Ureter (tissue), 1 donor: ENCODE measurements at regions not wholly inside any gene's neighbourhood (a gene's known extent, or its start where the extent isn't known, plus 50 kb on each side); places are given as distances from the start of the nearest gene placed in this dataset.

ENCODE experiments used
- DNase-seq: peaks from one replicate; pipeline ENCODE4 v3.0.0-alpha.2; 2020; ENCODE audit warnings: low spot score
- donor health status: DM: yes; HTN: yes; CAD: no.

DNA sequence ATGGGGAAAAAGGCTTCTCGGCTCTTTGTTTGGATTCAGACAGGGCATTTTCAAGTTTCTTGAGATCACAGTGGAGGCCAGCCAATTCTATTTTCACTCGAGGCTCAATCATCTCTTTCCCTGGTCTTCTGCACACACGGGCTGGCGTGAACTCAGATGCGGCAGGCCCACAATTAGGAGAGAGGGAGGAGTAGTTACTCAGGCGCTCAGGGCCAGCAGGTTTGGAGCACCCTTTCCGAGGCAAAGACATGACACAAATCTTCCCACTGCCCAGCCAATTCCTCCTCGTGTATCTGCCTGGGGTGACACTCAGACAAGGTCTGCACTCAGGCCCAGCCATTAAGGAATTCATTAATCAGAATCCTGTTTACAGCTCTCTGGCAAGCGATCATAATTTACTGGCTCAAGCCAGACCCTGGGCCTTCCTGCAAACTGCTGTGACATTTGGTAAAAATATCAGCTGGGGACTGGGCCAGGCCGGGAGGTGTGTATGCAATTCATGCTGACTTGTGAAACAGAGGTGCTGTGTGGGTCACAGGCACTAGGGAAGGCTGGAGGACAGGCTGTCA, 68.1 kb upstream of the TLE3 start:
- no peak for DNase-seq

DNA sequence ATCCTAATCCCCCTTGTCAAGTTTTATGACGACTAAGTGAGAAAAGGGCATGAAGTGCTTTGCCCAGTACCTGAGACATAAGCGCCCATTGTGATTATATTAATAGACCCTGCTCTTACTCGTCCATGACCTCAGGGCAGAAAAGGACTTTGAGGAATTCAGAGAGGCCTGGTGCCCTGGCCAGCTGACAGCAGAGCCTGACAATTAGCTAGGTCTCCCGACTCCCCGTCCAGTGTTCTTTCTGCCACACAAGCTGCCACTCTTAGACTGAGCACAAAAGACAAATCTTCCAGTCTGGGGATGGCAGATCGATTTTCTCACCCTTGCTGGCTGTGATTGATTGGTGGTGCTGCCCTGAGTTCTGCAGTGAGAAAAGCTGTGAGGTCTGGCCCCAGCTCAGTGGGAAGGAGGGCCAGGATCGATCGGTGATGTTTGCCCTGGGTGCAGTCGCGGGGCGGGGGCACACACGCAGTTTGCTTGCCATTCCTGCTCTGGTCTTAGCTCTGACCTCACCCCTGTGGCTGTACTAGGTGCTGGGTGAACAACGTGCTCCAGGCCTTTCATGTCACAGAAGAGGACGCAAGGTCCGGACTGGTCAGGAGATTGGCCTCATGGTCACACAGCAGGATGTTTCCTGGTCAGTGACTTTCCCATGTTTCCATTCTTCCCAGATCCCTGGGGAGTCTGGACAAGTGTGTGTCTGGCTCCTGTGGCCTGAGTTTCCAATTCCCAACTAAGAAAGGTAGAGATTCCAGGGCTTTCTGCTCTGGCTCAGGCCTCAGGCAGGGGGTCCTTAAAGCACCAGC, 67.4 kb upstream of the TLE3 start:
- DNase-seq: no peak

GRCh38 chr15:70164156-70164900, 66.6 kb upstream of the TLE3 start:
- DNase-seq: no peak

DNA sequence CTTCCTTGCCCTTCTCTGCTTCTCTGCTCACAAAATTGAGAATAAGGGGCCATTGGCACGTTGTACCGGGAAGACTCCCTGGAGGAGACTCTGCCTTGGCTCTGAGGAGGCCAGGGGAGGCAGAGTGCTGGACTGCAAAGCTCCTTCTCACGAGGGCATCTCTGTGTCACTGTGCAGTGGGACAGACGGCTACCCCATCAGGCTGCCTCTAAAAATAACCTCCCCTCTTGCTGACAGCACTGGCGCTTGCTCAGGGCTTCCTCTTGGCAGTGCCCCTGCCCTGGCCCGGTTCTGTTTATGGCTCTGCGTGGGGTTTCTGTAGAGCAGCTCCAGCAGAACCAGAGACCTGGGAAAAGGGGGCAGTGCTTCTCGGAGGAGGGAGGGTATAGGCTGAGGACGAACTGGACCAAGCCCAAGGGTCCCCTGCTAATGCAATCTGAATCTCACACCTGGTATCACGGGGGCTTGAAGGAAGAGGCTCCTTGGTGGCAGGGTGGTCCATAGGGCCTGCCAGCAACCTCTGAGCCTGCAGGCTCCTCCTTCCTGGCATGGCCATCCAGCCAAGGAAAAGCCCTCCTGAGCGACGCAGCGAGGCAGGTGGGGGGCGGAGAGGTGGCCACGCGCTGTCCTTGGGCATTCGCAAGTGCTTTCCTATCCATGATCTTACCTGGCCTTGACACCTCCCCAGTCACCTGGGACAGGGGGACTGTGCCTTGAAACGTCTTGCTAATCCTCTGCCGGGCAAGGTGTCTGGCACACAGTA, 63.3 kb upstream of the TLE3 start:
- DNase-seq: no peak

DNA sequence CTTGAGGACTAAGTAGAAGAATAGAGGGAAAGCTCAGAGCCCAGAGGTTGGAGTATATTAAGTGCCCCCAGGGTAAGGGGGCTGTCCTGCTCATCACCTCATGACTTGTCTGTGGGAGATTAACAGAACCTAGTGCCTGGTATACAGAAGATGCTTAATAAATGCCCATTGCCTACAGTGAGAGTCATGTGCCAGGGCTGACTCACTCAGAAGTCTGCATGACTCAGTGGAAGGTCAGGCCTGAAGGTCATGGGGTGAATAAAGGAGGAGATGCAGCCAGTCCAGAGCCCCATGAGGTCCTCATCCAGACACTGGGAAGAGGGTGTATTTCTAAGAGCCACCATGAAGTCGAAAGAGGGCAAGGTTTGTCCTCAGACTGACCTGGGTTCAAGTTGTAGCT, 62.5 kb upstream of the TLE3 start:
- no peak for DNase-seq

DNA sequence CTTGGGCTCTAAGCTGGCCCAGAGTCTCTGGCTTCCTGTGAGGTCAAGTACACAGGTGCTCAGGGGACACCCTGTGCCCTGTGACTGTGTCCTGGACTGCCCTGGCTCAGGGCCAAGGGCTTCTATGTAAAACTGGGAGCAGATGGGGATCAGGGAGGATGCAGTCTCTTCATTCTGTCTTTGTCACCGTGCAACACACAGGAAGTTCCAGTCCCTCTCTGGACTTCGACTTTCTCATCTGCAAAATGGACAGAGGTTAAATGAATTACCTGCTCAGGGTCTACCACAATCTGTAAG, 61.9 kb upstream of the TLE3 start:
- DNase-seq: no peak

DNA sequence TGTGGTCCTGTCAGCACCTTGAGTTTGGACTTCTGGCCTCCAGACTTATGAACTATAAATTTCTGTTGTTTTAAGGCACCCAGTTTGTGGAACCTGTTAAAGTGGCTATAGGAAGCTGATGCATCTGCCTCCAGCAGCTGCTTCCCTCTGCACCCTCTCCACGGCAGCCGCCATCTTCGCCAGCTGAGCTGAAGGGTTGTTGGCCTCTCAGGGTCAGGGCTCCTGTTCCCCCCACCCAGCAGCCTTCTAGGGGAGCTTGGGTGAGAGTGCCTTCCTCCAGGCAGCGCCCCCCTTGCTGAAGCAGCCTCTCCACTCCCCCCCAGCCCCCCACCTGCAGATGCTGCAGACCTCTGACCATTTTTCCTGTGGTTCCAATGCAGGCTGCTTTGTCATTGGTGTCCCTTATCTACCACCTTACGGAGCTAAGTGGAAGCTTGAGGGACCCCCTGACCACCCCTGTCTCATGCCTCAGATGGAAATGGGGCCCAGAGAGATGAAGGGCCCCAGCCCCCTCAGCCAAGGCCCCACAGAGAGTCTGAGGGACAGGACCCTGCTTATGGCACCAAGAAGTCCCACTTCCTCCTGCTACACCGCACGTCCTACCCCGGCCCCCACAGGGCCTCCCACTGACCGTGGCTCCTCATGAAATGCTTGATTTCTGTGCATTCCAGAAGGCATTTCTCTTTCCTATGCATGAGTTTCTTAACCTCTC, 61.4 kb upstream of the TLE3 start:
- no peak for DNase-seq

- no peak for DNase-seq
Measured at GRCh38 chr15:70158309-70159000, 60.7 kb upstream of the TLE3 start.

GRCh38 chr15:70156671-70157271, 59.1 kb upstream of the TLE3 start:
- no peak for DNase-seq

- DNase-seq: no peak
Measured at GRCh38 chr15:70154718-70155347, 57.1 kb upstream of the TLE3 start.

- DNase-seq: no peak
Measured at GRCh38 chr15:70153921-70154717, 56.4 kb upstream of the TLE3 start.

DNA sequence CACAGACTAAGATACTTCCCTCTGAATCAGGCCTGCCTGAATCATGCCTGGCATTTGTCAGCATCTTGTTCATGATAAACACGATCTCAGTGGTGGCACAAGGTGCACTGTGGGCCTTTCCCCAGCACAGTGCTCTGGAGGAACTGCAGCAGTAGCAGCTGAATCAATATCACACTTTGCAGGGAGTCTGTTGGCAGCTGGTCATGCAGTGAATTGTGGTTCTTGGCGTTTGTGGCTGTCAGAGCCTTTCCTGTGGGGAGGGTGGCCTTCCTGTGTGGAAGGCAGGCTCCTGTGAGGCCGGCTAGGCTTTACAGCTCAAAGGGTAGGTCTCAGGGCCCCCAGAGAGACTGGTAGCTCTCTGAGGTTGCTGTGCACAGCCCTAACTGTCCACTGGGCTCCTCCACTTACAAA, 54.4 kb upstream of the TLE3 start:
- no peak for DNase-seq

DNA sequence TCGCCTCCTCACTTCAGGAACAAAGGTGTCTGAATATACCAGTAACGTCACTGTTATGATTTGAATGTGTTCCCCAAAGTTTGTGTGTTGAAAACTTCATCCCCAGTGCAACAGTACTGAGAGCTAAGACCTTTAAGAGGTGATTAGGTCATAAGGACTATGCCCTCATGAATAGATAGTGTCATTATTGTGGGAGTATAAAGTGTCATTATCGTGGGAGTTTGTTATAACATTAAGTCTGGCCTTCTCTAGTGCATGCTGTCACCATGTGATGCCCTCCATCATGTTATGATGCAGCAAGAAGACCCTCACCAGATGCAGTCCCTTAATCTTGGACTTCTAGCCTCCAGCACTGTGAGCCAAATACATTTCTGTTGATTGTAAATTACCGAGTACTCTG, 53.7 kb upstream of the TLE3 start:
- DNase-seq: no peak

- DNase-seq: no peak
Measured at GRCh38 chr15:70151003-70151402, 53.3 kb upstream of the TLE3 start.

DNA sequence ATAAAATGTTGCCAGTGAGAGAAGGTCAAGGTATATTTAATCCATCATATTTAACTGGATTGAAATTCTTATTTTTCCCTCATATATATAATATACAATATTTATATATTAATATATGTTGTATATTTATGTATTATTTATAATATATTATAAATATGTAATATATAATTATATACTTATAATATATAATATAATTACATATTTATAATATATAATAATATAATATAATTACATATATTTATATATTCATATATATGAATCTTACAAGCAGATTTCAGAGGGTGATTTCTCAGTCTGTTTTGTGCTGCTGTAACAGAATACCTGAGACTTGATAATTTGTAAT, 52.7 kb upstream of the TLE3 start:
- no peak for DNase-seq

- DNase-seq: no peak
Measured at GRCh38 chr15:70149667-70150404, 52.1 kb upstream of the TLE3 start.

DNA sequence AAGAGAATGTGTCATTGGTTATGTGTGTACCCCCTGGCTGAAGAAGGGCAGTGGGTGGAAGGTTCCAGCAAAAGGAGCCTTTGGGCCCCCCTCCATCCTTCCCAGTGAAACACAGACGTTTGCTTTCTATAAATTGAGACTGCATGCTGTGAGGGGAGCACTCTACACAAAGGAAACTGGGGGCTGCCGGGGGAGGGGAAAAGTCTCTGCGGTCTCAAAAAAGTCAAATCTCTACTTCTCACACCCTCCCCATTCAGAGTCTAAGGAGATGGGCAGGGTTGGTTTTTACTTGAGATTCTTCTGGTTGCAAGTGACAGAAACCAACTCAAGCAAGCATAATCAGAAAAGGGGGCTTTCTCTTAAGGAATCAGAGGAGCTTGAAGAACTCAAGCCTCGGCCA, 50.1 kb upstream of the TLE3 start:
- DNase-seq: no peak
